GM18867 (cell line): ENCODE measurements at regions not wholly inside any gene's neighbourhood (a gene's known extent, or its start where the extent isn't known, plus 50 kb on each side); places are given as distances from the start of the nearest gene placed in this dataset.
"Not testable (repeated sequence)": the region's sequence is repeated elsewhere in the genome, so short reads cannot be mapped to it uniquely, and the experiment has no call there.

Source experiments
- ATAC-seq: cut with Tn5 transposase; IDR thresholded peaks from one replicate; pipeline ENCODE4 v1.9.1; 2021; ENCODE audit warnings: mild to moderate bottlenecking, moderate library complexity; ENCODE audit not compliant: unreplicated experiment

- ATAC-seq = no peak
Observed at GRCh38 chr6:138656364-138657064, 117.1 kb upstream of the CCDC28A start.

GRCh38 chr6:138657065-138657425 lies 116.5 kb upstream of the CCDC28A start:
- no peak for ATAC-seq

- ATAC-seq = no peak
Observed at GRCh38 chr6:138659998-138660397, 113.6 kb upstream of the CCDC28A start.

- no peak for ATAC-seq
Observed at GRCh38 chr6:138662471-138662870, 111.1 kb upstream of the CCDC28A start.

GRCh38 chr6:138663892-138664291 lies 109.7 kb upstream of the CCDC28A start:
- no peak for ATAC-seq

GRCh38 chr6:138664745-138665144 lies 108.8 kb upstream of the CCDC28A start:
- ATAC-seq = no peak

GRCh38 chr6:138666636-138667035 lies 106.9 kb upstream of the CCDC28A start:
- ATAC-seq = no peak

GRCh38 chr6:138667408-138667807 lies 106.2 kb upstream of the CCDC28A start:
- ATAC-seq = no peak

GRCh38 chr6:138671351-138671750 lies 102.2 kb upstream of the CCDC28A start:
- ATAC-seq = no peak

GRCh38 chr6:138673346-138674014 lies 100.1 kb upstream of the CCDC28A start:
- no peak for ATAC-seq

- ATAC-seq = not testable (repeated sequence)
Observed at GRCh38 chr6:138674444-138674843, 99.1 kb upstream of the CCDC28A start.

- ATAC-seq = no peak
Observed at GRCh38 chr6:138677538-138677937, 96.0 kb upstream of the CCDC28A start.

- no peak for ATAC-seq
Observed at GRCh38 chr6:138678168-138678567, 95.4 kb upstream of the CCDC28A start.

GRCh38 chr6:138680085-138680484 lies 93.5 kb upstream of the CCDC28A start:
- no peak for ATAC-seq

- no peak for ATAC-seq
Observed at GRCh38 chr6:138681627-138682026, 91.9 kb upstream of the CCDC28A start.

GRCh38 chr6:138682704-138683527 lies 90.7 kb upstream of the CCDC28A start:
- no peak for ATAC-seq

- no peak for ATAC-seq
Observed at GRCh38 chr6:138685257-138685656, 88.3 kb upstream of the CCDC28A start.

GRCh38 chr6:138685781-138686180 lies 87.8 kb upstream of the CCDC28A start:
- ATAC-seq = no peak

- no peak for ATAC-seq
Observed at GRCh38 chr6:138688580-138688979, 85.0 kb upstream of the CCDC28A start.

GRCh38 chr6:138689849-138690248 lies 83.7 kb upstream of the CCDC28A start:
- ATAC-seq = no peak

GRCh38 chr6:138690975-138691594 lies 82.5 kb upstream of the CCDC28A start:
- ATAC-seq = no peak
